HEK293 (cell line): ENCODE measurements at regions not wholly inside any gene's neighbourhood (a gene's known extent, or its start where the extent isn't known, plus 50 kb on each side); places are given as distances from the start of the nearest gene placed in this dataset.
"Not testable (repeated sequence)": the region's sequence is repeated elsewhere in the genome, so short reads cannot be mapped to it uniquely, and the experiment has no call there.

Experiments used
- CTCF ChIA-PET: fragments of 350-600 bp; formaldehyde crosslinking; extraction: SDS; loops from one replicate; lab custom pipeline; 2021; ENCODE audit warnings: antibody characterized with exemption; lab: Yijun Ruan, JAX
- POLR2A ChIA-PET: fragments of 300-600 bp; formaldehyde crosslinking; extraction: SDS; loops from one replicate; lab custom pipeline; 2020; ENCODE audit warnings: antibody characterized with exemption, inconsistent platforms; lab: Yijun Ruan, JAX
- H3K27ac ChIP-seq: fragments of 200-500 bp; sonication (Bioruptor generic); 2 replicates; pipeline ENCODE4 v1.5.1; 2014; ENCODE audit warnings: low read depth, low read length, control low read depth, inconsistent platforms; ENCODE audit errors: extremely low read depth
- H3K36me3 ChIP-seq, 2 experiments: fragments of 200-500 bp in 1 of 2; sonication (Bioruptor generic) in 1 of 2; 1 replicate in 1 of 2; 2 replicates in 1 of 2; pipeline ENCODE4 v1.5.1; 2014 to 2017; ENCODE audit warnings: inconsistent platforms in 2 of 2, low read length in 2 of 2; ENCODE audit not compliant: control insufficient read depth in 2 of 2, insufficient read depth in 1 of 2
- H3K4me1 ChIP-seq: fragments of 200-500 bp; sonication (Bioruptor generic); 2 replicates; pipeline ENCODE4 v1.5.1; 2014; ENCODE audit warnings: mild to moderate bottlenecking, low read length, inconsistent platforms; ENCODE audit not compliant: control insufficient read depth, insufficient read depth
- H3K4me3 ChIP-seq: 2 replicates; pipeline ENCODE4 v1.5.1; 2011; ENCODE audit warnings: low read depth, mild to moderate bottlenecking, control low read depth, low read length, moderate library complexity
- H3K9me3 ChIP-seq: fragments of 200-500 bp; sonication (Bioruptor generic); 2 replicates; pipeline ENCODE4 v1.5.1; 2014; ENCODE audit warnings: low read depth, low read length, inconsistent platforms; ENCODE audit not compliant: control insufficient read depth, insufficient read depth
- KLF1 ChIP-seq: fragments of 450-650 bp; formaldehyde crosslinking; IDR thresholded peaks from 2 replicates; pipeline ENCODE4 v1.5.1; 2016; ENCODE audit warnings: missing biosample characterization, missing genetic modification characterization
- KLF10 ChIP-seq: fragments of 450-650 bp; IDR thresholded peaks from 2 replicates; pipeline ENCODE4 v1.5.1; 2018; ENCODE audit warnings: missing biosample characterization, mild to moderate bottlenecking, missing genetic modification characterization
- PRDM1 ChIP-seq: fragments of 450-650 bp; formaldehyde crosslinking; IDR thresholded peaks from 2 replicates; pipeline ENCODE4; 2016; ENCODE audit warnings: missing biosample characterization, missing genetic modification characterization
- SP2 ChIP-seq: fragments of 450-650 bp; formaldehyde crosslinking; IDR thresholded peaks from 2 replicates; pipeline ENCODE4 v1.5.1; 2016; ENCODE audit warnings: missing biosample characterization, missing genetic modification characterization
- YY2 ChIP-seq: fragments of 450-650 bp; formaldehyde crosslinking; IDR thresholded peaks from 2 replicates; pipeline ENCODE4 v1.5.1; 2016; ENCODE audit warnings: missing biosample characterization, missing genetic modification characterization
- ZBTB48 ChIP-seq: fragments of 450-650 bp; formaldehyde crosslinking; IDR thresholded peaks from 2 replicates; pipeline ENCODE4 v1.5.1; 2016; ENCODE audit warnings: missing biosample characterization, missing genetic modification characterization
- ZNF112 ChIP-seq: fragments of 450-650 bp; formaldehyde crosslinking; IDR thresholded peaks from 2 replicates; pipeline ENCODE4 v1.5.0; 2017; ENCODE audit warnings: missing biosample characterization, missing genetic modification characterization
- ZNF169 ChIP-seq: fragments of 450-650 bp; formaldehyde crosslinking; IDR thresholded peaks from 2 replicates; pipeline ENCODE4 v1.5.1; 2016; ENCODE audit warnings: missing biosample characterization, missing genetic modification characterization
- ZNF335 ChIP-seq: fragments of 450-650 bp; formaldehyde crosslinking; conservative IDR thresholded peaks from 2 replicates; pipeline ENCODE4 v1.5.1; 2016; ENCODE audit warnings: missing biosample characterization, missing genetic modification characterization
- ZNF350 ChIP-seq: fragments of 450-650 bp; formaldehyde crosslinking; IDR thresholded peaks from 2 replicates; pipeline ENCODE4 v1.5.0; 2017; ENCODE audit warnings: missing biosample characterization, mild to moderate bottlenecking, missing genetic modification characterization
- ZNF366 ChIP-seq: fragments of 450-650 bp; formaldehyde crosslinking; conservative IDR thresholded peaks from 2 replicates; pipeline ENCODE4 v1.5.1; 2016; ENCODE audit warnings: missing biosample characterization, missing genetic modification characterization
- ZNF394 ChIP-seq: fragments of 450-650 bp; formaldehyde crosslinking; IDR thresholded peaks from 2 replicates; pipeline ENCODE4 v1.5.1; 2016; ENCODE audit warnings: missing biosample characterization, missing genetic modification characterization, mild to moderate bottlenecking, moderate library complexity, borderline replicate concordance
- ZNF530 ChIP-seq: fragments of 450-650 bp; formaldehyde crosslinking; IDR thresholded peaks from 2 replicates; pipeline ENCODE4 v1.5.1; 2016; ENCODE audit warnings: low read depth, missing biosample characterization, missing genetic modification characterization
- ZNF544 ChIP-seq: fragments of 450-650 bp; formaldehyde crosslinking; IDR thresholded peaks from 2 replicates; pipeline ENCODE4 v1.5.0; 2017; ENCODE audit warnings: missing biosample characterization, missing genetic modification characterization
- ZNF558 ChIP-seq: fragments of 450-650 bp; formaldehyde crosslinking; IDR thresholded peaks from 2 replicates; pipeline ENCODE4 v1.5.1; 2016; ENCODE audit warnings: missing biosample characterization, missing genetic modification characterization
- ZNF560 ChIP-seq: fragments of 450-650 bp; formaldehyde crosslinking; IDR thresholded peaks from 2 replicates; pipeline ENCODE4 v1.5.1; 2017; ENCODE audit warnings: missing biosample characterization, missing genetic modification characterization, borderline replicate concordance
- ZNF596 ChIP-seq: fragments of 450-650 bp; IDR thresholded peaks from 2 replicates; pipeline ENCODE4 v1.5.0; 2018; ENCODE audit warnings: missing biosample characterization, mild to moderate bottlenecking, missing genetic modification characterization, moderate library complexity
- ZNF629 ChIP-seq: fragments of 450-650 bp; formaldehyde crosslinking; IDR thresholded peaks from 2 replicates; pipeline ENCODE4 v1.5.1; 2017; ENCODE audit warnings: missing biosample characterization, missing genetic modification characterization
- ZNF654 ChIP-seq: fragments of 450-650 bp; formaldehyde crosslinking; IDR thresholded peaks from 2 replicates; pipeline ENCODE4 v1.5.1; 2016; ENCODE audit warnings: low read depth, missing biosample characterization, missing genetic modification characterization
- ZNF664 ChIP-seq: fragments of 450-650 bp; formaldehyde crosslinking; IDR thresholded peaks from 2 replicates; pipeline ENCODE4 v1.5.1; 2016; ENCODE audit warnings: missing biosample characterization, missing genetic modification characterization
- ZNF777 ChIP-seq: fragments of 450-650 bp; formaldehyde crosslinking; IDR thresholded peaks from 2 replicates; pipeline ENCODE4 v1.5.1; 2017; ENCODE audit warnings: missing biosample characterization, missing genetic modification characterization, borderline replicate concordance
- ZNF837 ChIP-seq: fragments of 450-650 bp; formaldehyde crosslinking; IDR thresholded peaks from 2 replicates; pipeline ENCODE4 v1.5.1; 2016; ENCODE audit warnings: missing biosample characterization, missing genetic modification characterization
- ZSCAN4 ChIP-seq: fragments of 450-650 bp; formaldehyde crosslinking; IDR thresholded peaks from 2 replicates; pipeline ENCODE4 v1.5.1; 2017; ENCODE audit warnings: missing biosample characterization, missing genetic modification characterization
- TF ChIP-seq, protein P1 (sequence below): fragments of 450-650 bp; formaldehyde crosslinking; IDR thresholded peaks from 2 replicates; pipeline ENCODE4 v1.5.1; 2017; ENCODE audit warnings: missing biosample characterization, missing genetic modification characterization

- Histone ChIP-seq H3K4me1 (no peaks in the 10 kb centered on the region), H3K27ac (no peak overlapping the region), H3K36me3 (no peaks in the 10 kb centered on the region), H3K9me3 (no peaks in the 10 kb centered on the region), H3K4me3 (no peak overlapping the region)
- no peak for TF ChIP-seq ZNF558 (tag by site-specific recombination)
- TF ChIP-seq ZNF596 (tag by site-specific recombination), result no peak
- no peak for TF ChIP-seq ZNF629 (tag by site-specific recombination)
- no peak for TF ChIP-seq KLF10 (tag by site-specific recombination)
- TF ChIP-seq, protein P1, sequence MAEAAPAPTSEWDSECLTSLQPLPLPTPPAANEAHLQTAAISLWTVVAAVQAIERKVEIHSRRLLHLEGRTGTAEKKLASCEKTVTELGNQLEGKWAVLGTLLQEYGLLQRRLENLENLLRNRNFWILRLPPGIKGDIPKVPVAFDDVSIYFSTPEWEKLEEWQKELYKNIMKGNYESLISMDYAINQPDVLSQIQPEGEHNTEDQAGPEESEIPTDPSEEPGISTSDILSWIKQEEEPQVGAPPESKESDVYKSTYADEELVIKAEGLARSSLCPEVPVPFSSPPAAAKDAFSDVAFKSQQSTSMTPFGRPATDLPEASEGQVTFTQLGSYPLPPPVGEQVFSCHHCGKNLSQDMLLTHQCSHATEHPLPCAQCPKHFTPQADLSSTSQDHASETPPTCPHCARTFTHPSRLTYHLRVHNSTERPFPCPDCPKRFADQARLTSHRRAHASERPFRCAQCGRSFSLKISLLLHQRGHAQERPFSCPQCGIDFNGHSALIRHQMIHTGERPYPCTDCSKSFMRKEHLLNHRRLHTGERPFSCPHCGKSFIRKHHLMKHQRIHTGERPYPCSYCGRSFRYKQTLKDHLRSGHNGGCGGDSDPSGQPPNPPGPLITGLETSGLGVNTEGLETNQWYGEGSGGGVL (tag by site-specific recombination), result no peak
- no peak for TF ChIP-seq ZNF335 (tag by site-specific recombination)
- TF ChIP-seq ZNF169 (tag by site-specific recombination), result no peak
- TF ChIP-seq ZNF530 (tag by site-specific recombination), result no peak
- TF ChIP-seq ZNF112 (tag by site-specific recombination), result no peak
- no peak for TF ChIP-seq ZNF350 (tag by site-specific recombination)
- no peak for TF ChIP-seq ZNF560 (tag by site-specific recombination)
- no peak for TF ChIP-seq ZNF654 (tag by site-specific recombination)
- no peak for TF ChIP-seq SP2
- no peak for TF ChIP-seq ZBTB48 (tag by site-specific recombination)
- no peak for TF ChIP-seq KLF1 (tag by site-specific recombination)
- ChIA-PET CTCF (no interaction called here), POLR2A (no interaction called here)
Measured at GRCh38 chr6:27748661-27749060, 163.5 kb downstream of the OR2B2 start.

- H3K4me3 ChIP-seq, result no peak overlapping the region
- H3K9me3 ChIP-seq, result no peaks in the 10 kb centered on the region
- TF ChIP-seq ZNF394 (no peak), ZNF544 (tag by site-specific recombination) (no peak), ZNF366 (peak; percentile 72), ZSCAN4 (tag by site-specific recombination) (no peak), ZNF530 (tag by site-specific recombination) (no peak), PRDM1 (no peak), YY2 (no peak), ZNF777 (tag by site-specific recombination) (no peak), ZNF596 (tag by site-specific recombination) (0 out of 2 replicates have a peak, but pooled peaks have one; percentile 11), ZNF837 (no peak), ZNF664 (tag by site-specific recombination) (no peak)
- H3K27ac ChIP-seq, result no peak overlapping the region
- ChIA-PET CTCF (no interaction called here), POLR2A (no interaction called here)
- H3K4me1 ChIP-seq, result no peaks in the 10 kb centered on the region
- no peaks in the 10 kb centered on the region for H3K36me3 ChIP-seq
Measured at GRCh38 chr6:27747637-27748036, 164.6 kb downstream of the OR2B2 start.

DNA sequence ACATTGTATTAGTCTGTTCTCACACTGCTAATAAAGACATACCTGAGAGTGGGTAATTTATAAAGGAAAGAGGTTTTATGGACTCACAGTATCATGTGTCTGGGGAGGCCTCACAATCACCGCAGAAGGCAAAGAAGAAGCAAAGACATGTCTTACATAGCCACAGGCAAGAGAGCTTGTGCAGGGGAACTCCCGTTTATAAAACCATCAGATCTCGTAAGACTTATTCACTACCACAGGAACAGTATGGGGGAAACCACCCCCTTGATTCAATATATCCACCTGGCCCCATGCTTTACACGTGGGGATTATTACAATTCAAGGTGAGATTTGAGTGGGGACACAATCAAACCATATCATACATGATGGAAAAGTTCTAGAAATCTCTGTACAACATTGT, 165.3 kb downstream of the OR2B2 start:
- H3K36me3 ChIP-seq, POLR2A ChIA-PET, H3K4me3 ChIP-seq, H3K9me3 ChIP-seq, H3K27ac ChIP-seq, H3K4me1 ChIP-seq: not testable (repeated sequence)
- CTCF ChIA-PET, result interaction anchor here (1.1 kb wide), 1 partner anchor 228 kb away, joined by 5 read pairs; no protein-coding TSS in a partner anchor
